PC-9 (cell line): ENCODE measurements at regions not wholly inside any gene's neighbourhood (a gene's known extent, or its start where the extent isn't known, plus 50 kb on each side); places are given as distances from the start of the nearest gene placed in this dataset.

Source experiments
- EZH2 ChIP-seq: fragments of 200-600 bp; sonication (generic); IDR thresholded peaks from 2 replicates; pipeline ENCODE4 v1.8.0; 2017; ENCODE audit warnings: antibody characterized with exemption, low read depth
- TF ChIP-seq, protein P1 (sequence below): fragments of 200-600 bp; sonication (generic); conservative IDR thresholded peaks from 2 replicates; pipeline ENCODE4 v1.6.1; 2017; ENCODE audit warnings: mixed run types, antibody characterized with exemption, mild to moderate bottlenecking, moderate library complexity

DNA sequence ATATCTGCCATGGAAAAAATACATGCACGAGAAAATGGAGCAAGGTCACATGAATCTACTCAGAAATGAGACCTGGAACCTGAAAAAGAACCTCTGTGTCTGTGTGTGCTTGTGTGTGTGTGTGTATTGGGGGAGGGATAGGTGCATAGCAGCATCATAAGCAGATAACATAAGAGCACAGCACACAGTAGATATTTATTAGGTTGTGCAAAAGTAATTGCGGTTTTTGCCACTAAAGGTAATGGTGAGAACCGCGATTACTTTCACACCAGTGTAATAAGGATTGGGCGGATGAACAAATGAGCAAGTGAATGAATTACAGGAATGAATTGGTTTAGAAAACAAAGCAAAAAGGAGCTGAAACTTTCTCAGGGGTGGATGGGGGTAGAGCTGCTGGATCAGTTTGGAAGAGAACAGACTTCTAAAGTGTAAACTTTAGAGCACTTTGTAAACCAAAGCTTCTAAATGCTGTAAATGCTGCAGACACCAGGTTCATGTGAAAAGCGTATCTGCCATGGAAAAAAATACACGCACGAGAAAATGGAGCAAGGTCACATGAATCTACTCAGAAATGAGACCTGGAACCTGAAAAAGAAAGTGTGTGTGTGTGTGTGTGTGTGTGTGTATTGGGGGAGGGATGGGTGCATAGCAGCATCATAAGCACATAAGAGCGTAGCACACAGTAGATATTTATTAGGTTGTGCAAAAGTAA is 156.9 kb downstream of the TOMM20 start:
- TF ChIP-seq, protein P1, sequence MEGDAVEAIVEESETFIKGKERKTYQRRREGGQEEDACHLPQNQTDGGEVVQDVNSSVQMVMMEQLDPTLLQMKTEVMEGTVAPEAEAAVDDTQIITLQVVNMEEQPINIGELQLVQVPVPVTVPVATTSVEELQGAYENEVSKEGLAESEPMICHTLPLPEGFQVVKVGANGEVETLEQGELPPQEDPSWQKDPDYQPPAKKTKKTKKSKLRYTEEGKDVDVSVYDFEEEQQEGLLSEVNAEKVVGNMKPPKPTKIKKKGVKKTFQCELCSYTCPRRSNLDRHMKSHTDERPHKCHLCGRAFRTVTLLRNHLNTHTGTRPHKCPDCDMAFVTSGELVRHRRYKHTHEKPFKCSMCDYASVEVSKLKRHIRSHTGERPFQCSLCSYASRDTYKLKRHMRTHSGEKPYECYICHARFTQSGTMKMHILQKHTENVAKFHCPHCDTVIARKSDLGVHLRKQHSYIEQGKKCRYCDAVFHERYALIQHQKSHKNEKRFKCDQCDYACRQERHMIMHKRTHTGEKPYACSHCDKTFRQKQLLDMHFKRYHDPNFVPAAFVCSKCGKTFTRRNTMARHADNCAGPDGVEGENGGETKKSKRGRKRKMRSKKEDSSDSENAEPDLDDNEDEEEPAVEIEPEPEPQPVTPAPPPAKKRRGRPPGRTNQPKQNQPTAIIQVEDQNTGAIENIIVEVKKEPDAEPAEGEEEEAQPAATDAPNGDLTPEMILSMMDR = no peak
- no peak for TF ChIP-seq EZH2
